GM12878 (cell line): ENCODE measurements at regions not wholly inside any gene's neighbourhood (a gene's known extent, or its start where the extent isn't known, plus 50 kb on each side); places are given as distances from the start of the nearest gene placed in this dataset.

Experiments
- CTCF ChIP-seq, 3 experiments: IDR thresholded peaks in 2 of 3; conservative IDR thresholded peaks in 1 of 3; 2 replicates each; pipeline ENCODE4 v1.5.1; 2011; ENCODE audit warnings: low read depth in 3 of 3, low read length in 3 of 3, mild to moderate bottlenecking in 3 of 3, control low read depth in 2 of 3, moderate library complexity in 2 of 3, inconsistent platforms in 1 of 3, mixed read lengths in 1 of 3; ENCODE audit not compliant: control insufficient read depth in 2 of 3, insufficient read depth in 1 of 3; ENCODE audit errors: extremely low read depth in 1 of 3
- FOXM1 ChIP-seq: IDR thresholded peaks from 2 replicates; pipeline ENCODE4 v1.6.1; 2012; ENCODE audit warnings: low read depth, mild to moderate bottlenecking, inconsistent platforms, low read length, moderate library complexity
- POLR2A ChIP-seq: IDR thresholded peaks from 2 replicates; pipeline ENCODE4 v1.6.1; 2011; ENCODE audit warnings: low read depth, mild to moderate bottlenecking, low read length
- POLR2AphosphoS2 ChIP-seq: IDR thresholded peaks from 2 replicates; pipeline ENCODE4 v1.6.1; 2011; ENCODE audit warnings: low read depth, mild to moderate bottlenecking, low read length, improper control_type of control experiment, moderate library complexity
- POLR2AphosphoS5 ChIP-seq: IDR thresholded peaks from 2 replicates; pipeline ENCODE4 v1.6.1; 2011; ENCODE audit warnings: mild to moderate bottlenecking, low read length, inconsistent platforms
- SMAD5 ChIP-seq: IDR thresholded peaks from 2 replicates; pipeline ENCODE4 v1.6.1; 2016; ENCODE audit warnings: antibody characterized with exemption, low read depth
- ZNF274 ChIP-seq: IDR thresholded peaks from one replicate; pipeline ENCODE4 v1.8.0; 2011; ENCODE audit not compliant: insufficient read length, insufficient read depth

- TF ChIP-seq ZNF274 (no peak), CTCF (IDR thresholded peaks at IDR 0.05 in 2 of 3, conservative IDR thresholded peaks at IDR 0.05 in 1 of 3; ENCODE audit: control insufficient read depth in 2 of 3, extremely low read depth in 1 of 3, insufficient read depth in 1 of 3, low read depth in 3 of 3, low read length in 3 of 3) (no peak), FOXM1 (no peak), POLR2A (no peak), POLR2AphosphoS5 (no peak), SMAD5 (no peak), POLR2AphosphoS2 (no peak)
These were observed 181.7 kb upstream of the RIOK2 start for GRCh38 chr5:97364731-97365130.
